ENCODE measurements at regions not wholly inside any gene's neighbourhood (a gene's known extent, or its start where the extent isn't known, plus 50 kb on each side); places are given as distances from the start of the nearest gene placed in this dataset.

- in situ Hi-C loops (cut with HindIII; ENCODE audit: low sequenced_read_pairs): no loop called here
- no peak for TF ChIP-seq CTCF (IDR thresholded peaks at IDR 0.05; ENCODE audit: low read depth, low read length)
- H3K4me3 ChIP-seq (ENCODE audit: low read depth, low read length): no peak overlapping the region
- no peak for DNase-seq (ENCODE audit: low read depth, low spot score)
These were observed 247.6 kb upstream of the CNKSR2 start for GRCh38 chrX:21126661-21127060.

- H3K4me3 ChIP-seq (ENCODE audit: low read depth, low read length): no peak overlapping the region
- TF ChIP-seq CTCF (IDR thresholded peaks at IDR 0.05; ENCODE audit: low read depth, low read length): no peak
- in situ Hi-C loops (cut with HindIII; ENCODE audit: low sequenced_read_pairs): no loop called here
- no peak for DNase-seq (ENCODE audit: low read depth, low spot score)
These were observed 242.9 kb upstream of the CNKSR2 start for GRCh38 chrX:21131346-21131745.

GRCh38 chrX:21131786-21132185, 242.4 kb upstream of the CNKSR2 start:
- in situ Hi-C loops (cut with HindIII; ENCODE audit: low sequenced_read_pairs): no loop called here
- TF ChIP-seq CTCF (IDR thresholded peaks at IDR 0.05; ENCODE audit: low read depth, low read length): no peak
- no peak for DNase-seq (ENCODE audit: low read depth, low spot score)
- no peak overlapping the region for H3K4me3 ChIP-seq (ENCODE audit: low read depth, low read length)

GRCh38 chrX:21132686-21133393, 241.4 kb upstream of the CNKSR2 start:
- in situ Hi-C loops (cut with HindIII; ENCODE audit: low sequenced_read_pairs): no loop called here
- TF ChIP-seq CTCF (IDR thresholded peaks at IDR 0.05; ENCODE audit: low read depth, low read length): no peak
- no peak for DNase-seq (ENCODE audit: low read depth, low spot score)
- no peak overlapping the region for H3K4me3 ChIP-seq (ENCODE audit: low read depth, low read length)

GRCh38 chrX:21150208-21150607, 224.0 kb upstream of the CNKSR2 start:
- DNase-seq (ENCODE audit: low read depth, low spot score): no peak
- H3K4me3 ChIP-seq (ENCODE audit: low read depth, low read length): no peak overlapping the region
- TF ChIP-seq CTCF (IDR thresholded peaks at IDR 0.05; ENCODE audit: low read depth, low read length): no peak
- in situ Hi-C loops (cut with HindIII; ENCODE audit: low sequenced_read_pairs): no loop called here

- no peak for DNase-seq (ENCODE audit: low read depth, low spot score)
- no peak overlapping the region for H3K4me3 ChIP-seq (ENCODE audit: low read depth, low read length)
- in situ Hi-C loops (cut with HindIII; ENCODE audit: low sequenced_read_pairs): no loop called here
- TF ChIP-seq CTCF (IDR thresholded peaks at IDR 0.05; ENCODE audit: low read depth, low read length): no peak
These were observed 223.2 kb upstream of the CNKSR2 start for GRCh38 chrX:21151051-21151450.
